Ectodermal cell (in vitro differentiated cells): ENCODE measurements at regions not wholly inside any gene's neighbourhood (a gene's known extent, or its start where the extent isn't known, plus 50 kb on each side); places are given as distances from the start of the nearest gene placed in this dataset.

Source experiments
- H3K27ac ChIP-seq: 2 replicates; pipeline ENCODE4 v1.7.0; 2013; ENCODE audit warnings: mild to moderate bottlenecking, low read depth, low read length; ENCODE audit not compliant: insufficient read depth, poor library complexity, severe bottlenecking
- H3K27me3 ChIP-seq: 2 replicates; pipeline ENCODE4 v1.7.0; 2013; ENCODE audit warnings: mild to moderate bottlenecking, low read length; ENCODE audit not compliant: insufficient read depth, control insufficient read depth, poor library complexity, severe bottlenecking
- H3K36me3 ChIP-seq: one replicate; pipeline ENCODE4 v1.7.0; 2013; ENCODE audit warnings: low read length; ENCODE audit not compliant: control insufficient read depth, insufficient read depth
- H3K4me1 ChIP-seq: one replicate; pipeline ENCODE4 v1.7.0; 2013; ENCODE audit warnings: low read length; ENCODE audit not compliant: control insufficient read depth, insufficient read depth
- H3K4me3 ChIP-seq: 2 replicates; pipeline ENCODE4 v1.7.0; 2013; ENCODE audit warnings: low read depth, low read length, control low read depth; ENCODE audit not compliant: insufficient read depth
- H3K9me3 ChIP-seq: 2 replicates; pipeline ENCODE4 v1.7.0; 2013; ENCODE audit warnings: mild to moderate bottlenecking, low read length, moderate library complexity; ENCODE audit not compliant: control insufficient read depth
- WGBS, 2 experiments: methylation state at CpG; one replicate each; pipeline ENCODE4 v1.1.7; 2013; ENCODE audit warnings: missing lambda C conversion rate in 2 of 2; 5-methylcytosine and 5-hydroxymethylcytosine counted together

DNA sequence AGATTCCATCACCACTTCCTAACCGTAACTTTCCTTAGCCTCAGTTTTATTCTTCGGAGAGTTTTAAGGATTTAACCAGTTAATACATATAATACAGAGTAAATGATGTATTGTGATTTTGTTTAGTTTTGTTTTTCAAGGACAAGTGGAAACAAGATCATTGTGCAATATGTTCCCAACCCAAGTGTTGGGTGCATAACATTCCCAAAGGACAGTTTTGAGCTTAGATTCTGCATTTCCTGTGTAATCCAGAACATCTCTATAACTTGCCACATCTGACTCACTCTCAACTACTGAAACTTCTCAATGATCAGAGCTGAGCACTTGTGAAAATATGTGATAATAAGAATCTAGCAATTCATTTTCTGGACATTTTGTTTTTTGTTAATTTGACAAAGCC is 466.1 kb upstream of the PPP2R3A start:
- H3K36me3 ChIP-seq: no peaks in the 10 kb centered on the region
- no peaks in the 10 kb centered on the region for H3K4me1 ChIP-seq
- no peaks in the 10 kb centered on the region for H3K9me3 ChIP-seq
- H3K4me3 ChIP-seq: no peak overlapping the region
- H3K27ac ChIP-seq: no peak overlapping the region
- H3K27me3 ChIP-seq: no peaks in the 10 kb centered on the region
- 83 to 100% methylated on average over 1 of the region's 2 CpGs for WGBS, 2 experiments

DNA sequence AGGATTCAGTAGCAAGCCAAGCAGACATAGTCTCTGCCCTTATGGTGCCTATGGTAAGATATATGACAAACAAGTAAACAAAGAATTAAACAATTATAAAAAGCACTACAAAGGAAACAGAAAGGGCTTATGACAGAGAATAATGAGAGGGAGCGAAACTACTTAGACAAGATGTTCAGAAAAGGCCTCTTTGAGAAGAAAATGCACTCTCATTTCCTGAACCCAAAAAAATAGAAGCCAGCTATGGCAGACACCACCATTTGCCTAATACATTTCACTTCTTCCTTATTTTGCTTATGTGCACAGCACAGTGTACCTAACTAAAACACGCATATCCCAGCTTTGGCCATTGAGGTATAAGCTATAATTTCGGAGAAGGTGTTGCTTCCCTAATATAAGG is 465.5 kb upstream of the PPP2R3A start:
- 94 to 98% methylated on average over 3 of the region's 3 CpGs for WGBS, 2 experiments
- Histone ChIP-seq H3K36me3 (no peaks in the 10 kb centered on the region), H3K27ac (no peak overlapping the region), H3K27me3 (no peaks in the 10 kb centered on the region), H3K9me3 (no peaks in the 10 kb centered on the region), H3K4me1 (no peaks in the 10 kb centered on the region), H3K4me3 (no peak overlapping the region)

DNA sequence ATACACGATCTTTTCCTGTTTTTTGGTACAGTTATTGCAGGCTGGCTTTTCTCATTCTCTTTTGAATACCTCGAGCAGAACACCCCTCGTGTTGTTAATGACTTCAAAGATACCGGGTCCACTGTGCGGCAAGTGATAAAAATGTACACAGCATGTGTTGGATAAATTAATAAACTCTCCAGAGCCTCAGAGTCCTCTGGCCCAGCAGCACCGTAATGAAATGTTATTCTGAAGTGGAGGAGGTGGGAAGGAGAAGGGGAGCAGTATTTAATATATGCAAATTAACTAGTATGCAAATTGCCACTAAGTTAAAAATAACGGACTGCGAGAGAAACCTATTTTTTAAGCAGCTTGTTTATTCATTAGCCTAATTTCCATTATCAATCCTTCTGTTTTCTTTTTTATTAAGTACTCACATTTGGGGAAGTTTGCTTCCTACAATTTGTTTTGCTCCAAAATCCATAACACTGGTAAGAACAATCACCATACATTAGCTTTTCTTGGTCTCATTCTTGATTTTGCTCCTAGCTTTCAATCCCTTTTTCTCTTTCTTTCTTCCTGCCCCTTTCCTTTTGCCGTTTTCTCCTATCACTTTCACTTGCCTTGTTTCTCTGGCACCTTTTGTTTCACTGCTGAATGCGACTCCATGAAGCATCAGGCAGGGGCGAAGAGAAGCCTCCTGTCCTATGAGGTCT is 462.3 kb upstream of the PPP2R3A start:
- Histone ChIP-seq H3K27ac (peak overlapping the region; percentile 41), H3K4me3 (no peak overlapping the region), H3K27me3 (no peaks in the 10 kb centered on the region), H3K9me3 (no peaks in the 10 kb centered on the region), H3K4me1 (no peaks in the 10 kb centered on the region), H3K36me3 (no peaks in the 10 kb centered on the region)
- WGBS, 2 experiments: 66% methylated on average over 10 to 11 of the region's 11 CpGs

DNA sequence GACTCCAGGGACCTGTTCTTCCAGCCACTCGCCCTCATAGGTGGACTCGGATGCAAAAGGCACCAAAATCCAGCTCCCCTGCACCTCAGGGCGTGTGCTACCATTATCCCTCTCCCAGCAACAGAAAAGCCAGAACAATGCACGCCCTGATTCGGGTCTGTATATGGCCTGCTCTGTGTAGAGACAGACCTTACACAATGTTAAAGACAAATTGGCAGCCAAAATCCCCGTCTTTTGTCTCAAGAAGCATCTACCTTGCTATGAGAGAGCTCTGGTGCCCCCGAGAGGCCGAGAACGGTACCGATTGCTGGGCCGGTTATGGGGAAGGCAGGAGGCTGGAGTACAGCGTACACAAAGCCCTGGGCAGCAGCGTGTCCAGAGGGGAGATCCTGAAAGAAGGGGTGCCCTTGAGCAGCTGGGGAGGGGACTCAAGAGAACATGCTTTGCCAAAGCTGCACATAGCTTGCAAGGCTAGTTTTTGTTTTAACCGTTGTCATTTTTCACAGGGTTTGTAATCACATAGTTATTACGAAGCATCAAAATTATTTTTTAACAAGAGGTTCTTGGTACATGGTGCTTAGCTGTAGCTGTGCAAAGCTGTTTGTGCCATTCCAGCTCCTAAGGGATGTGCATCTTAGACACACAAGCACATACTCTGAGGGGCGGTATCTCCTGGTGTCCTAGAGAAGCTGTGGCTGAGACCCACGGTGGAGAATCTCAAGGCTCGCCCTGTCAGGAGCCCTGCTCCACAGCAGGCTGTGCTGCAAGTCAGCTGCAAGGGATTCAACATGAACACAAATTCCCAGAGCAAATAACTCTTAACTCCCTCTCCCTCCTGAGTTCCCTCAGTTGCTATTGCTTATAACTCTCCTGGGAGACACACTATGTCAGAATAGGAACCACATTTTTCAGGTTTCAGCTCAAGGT is 461.5 kb upstream of the PPP2R3A start:
- Histone ChIP-seq H3K4me1 (no peaks in the 10 kb centered on the region), H3K27me3 (no peaks in the 10 kb centered on the region), H3K27ac (peak overlapping the region; percentile 41), H3K36me3 (no peaks in the 10 kb centered on the region), H3K4me3 (no peak overlapping the region), H3K9me3 (no peaks in the 10 kb centered on the region)
- 29 to 33% methylated on average over 18 of the region's 18 CpGs for WGBS, 2 experiments

DNA sequence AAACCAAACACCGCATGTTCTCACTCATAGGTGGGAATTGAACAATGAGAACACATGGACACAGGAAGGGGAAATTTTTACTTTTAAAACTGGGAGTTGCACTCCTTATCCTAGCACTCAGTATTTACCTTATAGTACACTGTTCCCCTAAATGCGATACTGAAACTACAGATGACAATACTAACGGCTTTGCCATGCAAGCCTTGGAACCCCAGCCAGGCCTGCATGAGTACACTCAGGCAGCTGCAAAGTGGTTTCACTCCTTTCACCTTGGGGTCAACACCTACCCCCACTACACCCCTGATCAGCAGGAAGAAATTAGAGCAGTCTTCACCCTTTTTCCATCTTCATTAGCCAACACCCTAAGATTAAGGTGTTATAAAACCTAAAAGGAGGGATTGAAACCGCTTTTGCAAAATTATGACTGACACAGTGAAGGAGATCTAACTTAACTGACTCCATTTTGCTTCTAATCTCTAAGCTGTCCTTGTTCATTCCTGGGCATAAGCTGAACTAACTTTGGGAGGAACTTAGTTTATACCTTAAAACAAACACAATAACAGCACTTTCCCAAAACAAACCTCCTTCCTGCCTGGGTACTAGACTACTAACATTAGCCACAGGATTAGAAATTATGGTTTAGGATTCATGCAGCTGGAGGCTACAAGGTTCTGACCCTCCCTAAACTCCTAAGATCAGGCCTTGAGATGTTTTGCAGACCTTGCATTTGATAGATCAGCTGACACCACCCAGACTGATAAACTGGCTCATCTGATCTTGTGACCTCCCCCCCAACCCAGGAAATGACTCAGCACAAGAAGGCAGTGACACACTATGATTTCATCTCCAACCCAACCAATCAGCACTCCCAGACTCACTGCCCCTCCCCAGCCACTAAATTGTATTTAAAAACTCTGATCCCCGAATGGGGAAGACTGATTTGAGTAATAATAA is 452.1 kb upstream of the PPP2R3A start:
- WGBS, 2 experiments: 91 to 92% methylated on average over 4 of the region's 5 CpGs

DNA sequence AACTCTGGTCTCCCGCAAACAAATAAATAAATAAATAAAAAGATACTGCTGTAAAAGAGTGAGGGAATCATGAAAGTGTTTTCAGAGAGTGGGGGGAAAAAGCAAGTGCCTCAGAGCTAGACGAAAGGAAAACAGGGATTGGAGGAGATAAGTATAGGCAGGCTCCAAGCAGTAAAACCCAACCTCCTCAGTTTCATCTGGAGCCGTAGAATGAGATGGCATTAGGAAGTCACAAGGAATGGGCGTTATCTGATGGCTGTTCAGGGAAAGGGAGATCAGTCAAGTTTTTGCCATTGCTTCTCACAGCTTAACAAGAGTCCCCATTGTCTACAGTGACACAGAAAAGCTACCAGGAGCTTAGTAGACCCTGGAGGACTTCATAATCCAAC is 451.5 kb upstream of the PPP2R3A start:
- no peaks in the 10 kb centered on the region for H3K27me3 ChIP-seq
- no peak overlapping the region for H3K27ac ChIP-seq
- no peaks in the 10 kb centered on the region for H3K9me3 ChIP-seq
- no peak overlapping the region for H3K4me3 ChIP-seq
- WGBS, 2 experiments: 81 to 82% methylated on average over 3 of the region's 4 CpGs
- no peaks in the 10 kb centered on the region for H3K4me1 ChIP-seq
- no peaks in the 10 kb centered on the region for H3K36me3 ChIP-seq

More for the DNA sequence above, 452.1 kb upstream of the PPP2R3A start:
- no peaks in the 10 kb centered on the region for H3K9me3 ChIP-seq
- no peaks in the 10 kb centered on the region for H3K36me3 ChIP-seq
- H3K4me3 ChIP-seq: no peak overlapping the region
- H3K27ac ChIP-seq: no peak overlapping the region
- H3K4me1 ChIP-seq: no peaks in the 10 kb centered on the region
- no peaks in the 10 kb centered on the region for H3K27me3 ChIP-seq

DNA sequence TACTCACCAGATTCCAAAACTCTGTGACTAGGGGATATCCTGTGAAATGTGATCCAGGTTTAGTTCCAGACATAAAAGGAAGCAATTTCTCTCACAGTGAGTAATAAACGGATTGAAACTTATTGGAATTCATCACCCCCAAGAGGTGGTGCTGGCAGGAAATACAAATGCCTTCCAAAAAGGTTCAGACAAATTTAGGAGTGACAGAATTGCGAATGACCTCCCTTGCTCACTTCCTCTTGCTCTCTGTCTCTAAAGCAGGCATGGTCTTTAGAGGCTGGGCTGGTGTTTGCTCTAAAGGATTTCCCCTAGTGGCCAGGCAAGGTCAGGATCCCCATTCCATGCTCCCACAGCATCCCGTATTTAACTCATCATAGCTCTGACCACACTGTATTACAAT is 449.4 kb upstream of the PPP2R3A start:
- Histone ChIP-seq H3K4me3 (no peak overlapping the region), H3K27ac (no peak overlapping the region), H3K4me1 (no peaks in the 10 kb centered on the region), H3K9me3 (no peaks in the 10 kb centered on the region), H3K36me3 (no peaks in the 10 kb centered on the region), H3K27me3 (no peaks in the 10 kb centered on the region)
- 45 to 53% methylated on average over 3 of the region's 3 CpGs for WGBS, 2 experiments

DNA sequence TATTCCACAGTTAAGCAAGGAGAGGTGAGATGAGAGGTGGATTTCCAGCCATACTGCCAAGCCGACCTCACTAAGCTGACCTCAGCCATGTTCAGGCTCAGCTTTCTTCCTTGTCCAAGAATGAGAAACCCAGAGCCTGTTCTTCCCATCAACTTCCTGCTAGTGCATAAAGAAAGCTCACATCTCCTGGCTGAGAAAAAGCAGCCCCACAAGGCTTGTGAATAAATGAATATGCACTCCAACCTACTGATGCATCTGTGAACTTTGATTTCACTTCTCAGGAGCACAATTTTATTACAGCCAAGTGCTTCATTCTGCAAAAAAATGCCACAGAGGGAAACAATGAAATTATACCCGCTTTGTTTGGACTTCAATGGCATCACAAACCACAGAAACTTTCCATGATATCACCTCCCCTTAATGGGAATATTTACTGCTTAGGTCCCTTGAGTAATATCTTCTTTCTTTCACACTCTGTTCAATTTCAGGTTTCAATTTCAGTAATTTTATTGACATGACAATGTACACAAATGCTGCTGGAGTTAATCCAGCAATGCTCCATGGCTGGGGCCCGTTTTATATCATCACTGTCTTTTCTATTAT is 437.0 kb upstream of the PPP2R3A start:
- H3K27me3 ChIP-seq: no peaks in the 10 kb centered on the region
- H3K4me1 ChIP-seq: no peaks in the 10 kb centered on the region
- H3K36me3 ChIP-seq: no peaks in the 10 kb centered on the region
- H3K4me3 ChIP-seq: no peak overlapping the region
- no peak overlapping the region for H3K27ac ChIP-seq
- 91 to 96% methylated on average over 3 of the region's 3 CpGs for WGBS, 2 experiments
- H3K9me3 ChIP-seq: no peaks in the 10 kb centered on the region

DNA sequence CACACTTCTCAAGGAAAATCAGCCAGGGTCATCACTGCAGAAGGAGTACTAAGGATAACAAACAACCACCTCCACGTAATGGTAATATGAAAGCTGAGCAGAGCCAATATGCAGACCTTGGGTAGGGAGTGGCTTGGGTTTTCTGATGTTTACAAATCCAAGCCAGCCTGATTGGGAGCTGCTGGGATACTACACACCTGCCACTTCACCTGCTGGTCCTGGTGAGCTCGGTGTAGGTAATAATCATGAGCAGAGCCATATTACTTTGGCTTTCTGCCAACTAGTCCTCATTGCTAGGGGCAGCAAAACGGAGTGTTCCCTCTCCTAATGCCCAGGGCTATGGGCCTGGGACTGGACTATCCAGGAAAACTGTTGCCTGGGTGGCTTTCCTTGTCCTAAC is 433.5 kb upstream of the PPP2R3A start:
- H3K27ac ChIP-seq: no peak overlapping the region
- no peaks in the 10 kb centered on the region for H3K27me3 ChIP-seq
- no peak overlapping the region for H3K4me3 ChIP-seq
- H3K36me3 ChIP-seq: no peaks in the 10 kb centered on the region
- WGBS, 2 experiments: 92 to 93% methylated on average over 3 of the region's 3 CpGs
- no peaks in the 10 kb centered on the region for H3K4me1 ChIP-seq
- H3K9me3 ChIP-seq: no peaks in the 10 kb centered on the region
